ENCODE measurements at regions not wholly inside any gene's neighbourhood (a gene's known extent, or its start where the extent isn't known, plus 50 kb on each side); places are given as distances from the start of the nearest gene placed in this dataset.
"Not testable (repeated sequence)": the region's sequence is repeated elsewhere in the genome, so short reads cannot be mapped to it uniquely, and the experiment has no call there.

DNA sequence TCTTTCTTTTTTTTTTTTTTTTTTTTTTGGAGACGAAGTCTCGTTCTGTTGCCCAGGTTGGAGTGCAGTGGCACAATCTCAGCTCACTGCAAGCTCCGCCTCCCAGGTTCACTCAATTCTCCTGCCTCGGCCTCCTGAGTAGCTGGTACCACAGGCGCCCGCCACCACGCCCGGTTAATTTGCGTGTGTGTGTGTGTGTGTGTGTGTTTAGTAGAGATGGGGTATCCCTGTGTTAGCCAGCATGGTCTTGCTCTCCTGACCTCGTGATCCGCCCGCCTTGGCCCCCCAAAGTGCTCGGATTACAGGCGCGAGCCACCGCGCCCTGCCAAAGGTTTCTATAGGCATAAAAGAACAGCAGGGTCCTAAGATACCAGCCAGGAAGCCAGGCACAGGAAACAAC lies 261.0 kb upstream of the CCDC54 start:
- DNase-seq (ENCODE audit: low spot score in 2 of 2) = no peak
- no peak for FAIRE-seq

GRCh38 chr3:107117156-107117555 lies 260.1 kb upstream of the CCDC54 start:
- FAIRE-seq (no peak), DNase-seq (ENCODE audit: low spot score in 2 of 2) (no peak)

DNA sequence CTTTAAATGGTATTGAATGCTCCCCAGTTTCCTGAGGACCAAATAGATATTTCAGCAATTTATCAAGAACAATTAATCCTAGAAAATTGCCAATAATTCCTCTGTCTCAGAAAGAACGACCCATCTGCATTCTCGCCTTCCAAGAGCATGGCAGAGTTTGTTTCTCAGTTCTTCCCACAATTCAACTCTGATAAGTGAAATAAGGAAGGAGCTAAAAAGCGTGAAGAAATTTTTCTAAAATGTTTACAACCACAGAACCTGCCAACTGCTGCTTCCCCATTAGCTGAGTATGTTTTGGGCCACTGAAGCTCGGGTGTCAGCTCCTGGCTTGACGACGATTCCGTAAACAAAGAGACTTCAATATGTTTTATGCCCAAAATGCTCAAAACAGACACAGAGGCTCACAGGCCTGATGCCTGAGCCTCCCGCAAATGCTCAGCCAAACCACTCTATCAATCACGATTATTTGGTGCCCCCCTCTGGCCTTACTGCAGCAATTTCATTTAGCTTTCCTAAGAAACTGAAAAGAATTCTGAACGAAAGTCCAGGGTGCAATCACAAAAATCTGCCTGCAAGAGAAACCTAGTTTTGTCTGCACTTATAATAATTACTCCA lies 259.2 kb upstream of the CCDC54 start:
- FAIRE-seq = no peak
- DNase-seq (ENCODE audit: low spot score in 2 of 2) = peak; percentile 37 to 54

DNA sequence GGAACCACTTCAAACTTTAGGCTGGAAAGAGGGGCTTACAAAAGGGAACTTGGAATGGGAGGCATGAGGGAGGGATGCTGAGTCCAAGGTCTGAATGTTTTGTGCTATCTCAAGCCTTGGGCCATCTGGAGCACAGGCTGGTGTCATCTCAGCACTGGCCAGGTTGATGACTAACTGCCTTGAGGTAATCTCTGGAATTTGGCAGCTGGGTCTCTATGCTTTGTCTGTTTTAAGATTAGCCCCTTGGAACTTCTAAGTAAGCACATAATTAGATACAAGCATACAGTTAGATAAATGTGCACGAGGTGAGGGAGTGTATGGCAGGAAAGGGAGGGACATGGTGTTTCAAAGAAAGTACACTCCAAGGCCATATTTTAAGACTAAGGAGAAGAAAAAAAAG lies 252.4 kb upstream of the CCDC54 start:
- DNase-seq (ENCODE audit: low spot score in 2 of 2) (no peak), FAIRE-seq (no peak)

DNA sequence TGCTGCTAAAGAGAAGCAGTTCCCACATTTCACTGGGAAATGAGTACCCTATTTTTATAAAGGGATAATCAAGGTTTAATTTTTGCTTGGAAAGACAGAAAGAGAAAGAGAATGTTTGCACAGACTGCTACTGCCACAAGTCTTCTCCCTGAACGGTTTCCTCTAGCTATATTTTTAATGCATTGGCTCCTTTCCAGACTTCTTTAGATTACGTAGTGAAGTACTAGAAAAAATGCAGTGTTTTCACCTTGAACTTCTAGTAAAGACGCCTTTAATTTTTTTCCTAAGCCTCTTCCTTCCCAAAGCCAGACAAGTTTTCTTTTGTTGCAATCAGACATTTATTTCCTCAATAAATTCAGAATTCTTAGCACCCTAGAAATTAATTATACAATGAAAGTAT lies 248.3 kb upstream of the CCDC54 start:
- DNase-seq (ENCODE audit: low spot score in 2 of 2) (no peak), FAIRE-seq (no peak)

DNA sequence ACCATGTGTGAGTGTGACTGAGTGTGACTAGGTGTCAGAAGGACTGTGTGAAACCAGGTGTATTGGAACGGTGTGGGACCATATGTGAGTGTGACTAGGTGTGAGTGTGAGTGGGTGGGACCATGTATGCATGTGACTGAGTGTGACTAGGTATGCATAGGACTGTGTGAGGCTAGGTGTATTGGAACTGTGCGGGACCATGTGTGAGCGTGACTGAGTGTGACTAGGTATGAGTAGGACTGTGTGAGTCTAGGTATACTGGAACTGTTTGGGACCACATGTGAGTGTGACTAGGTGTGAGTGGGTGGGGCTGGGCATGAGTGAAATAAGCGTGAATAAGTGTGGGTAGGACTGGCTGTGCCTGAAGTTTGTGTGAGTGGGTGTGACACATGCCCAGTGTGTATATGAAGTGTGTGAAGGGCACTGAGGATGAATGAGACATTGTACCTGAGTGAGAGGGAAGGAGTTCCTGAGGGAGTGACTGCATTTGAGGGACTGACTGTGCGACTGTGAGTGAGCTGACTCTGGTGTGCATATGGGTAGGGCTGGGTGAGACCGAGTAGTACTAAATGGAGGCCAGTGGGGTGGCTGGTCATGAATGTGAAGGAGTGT lies 247.0 kb upstream of the CCDC54 start:
- DNase-seq (ENCODE audit: low spot score in 2 of 2) = no peak
- no peak for FAIRE-seq

DNA sequence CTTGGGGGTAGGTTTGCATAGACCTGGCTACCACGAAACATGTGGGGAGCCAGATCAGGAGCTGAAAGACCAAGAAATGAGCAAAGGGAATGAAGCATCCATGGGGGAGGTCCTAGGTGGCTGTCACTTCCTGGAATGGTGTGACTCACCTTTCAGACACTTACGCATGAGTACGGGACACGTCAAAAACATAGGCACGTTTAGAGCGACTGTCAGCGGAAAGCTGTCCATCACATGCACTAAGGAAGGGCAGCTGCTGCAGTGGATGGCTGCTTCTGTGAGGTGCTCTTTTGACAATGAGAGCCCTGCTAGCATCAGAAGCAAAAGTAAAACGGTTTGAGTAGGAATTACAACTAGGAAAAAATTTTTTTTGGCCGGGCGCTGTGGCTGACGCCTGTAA lies 244.6 kb upstream of the CCDC54 start:
- DNase-seq (ENCODE audit: low spot score in 2 of 2) (no peak), FAIRE-seq (no peak)

GRCh38 chr3:107133891-107134290 lies 243.3 kb upstream of the CCDC54 start:
- FAIRE-seq (no peak), DNase-seq (ENCODE audit: low spot score in 2 of 2) (no peak)

- FAIRE-seq (no peak), DNase-seq (ENCODE audit: low spot score in 2 of 2) (no peak)
Measured at GRCh38 chr3:107142171-107142570, 235.1 kb upstream of the CCDC54 start.

- DNase-seq (ENCODE audit: low spot score in 2 of 2) (no peak), FAIRE-seq (no peak)
Measured at GRCh38 chr3:107142786-107143575, 234.3 kb upstream of the CCDC54 start.

DNA sequence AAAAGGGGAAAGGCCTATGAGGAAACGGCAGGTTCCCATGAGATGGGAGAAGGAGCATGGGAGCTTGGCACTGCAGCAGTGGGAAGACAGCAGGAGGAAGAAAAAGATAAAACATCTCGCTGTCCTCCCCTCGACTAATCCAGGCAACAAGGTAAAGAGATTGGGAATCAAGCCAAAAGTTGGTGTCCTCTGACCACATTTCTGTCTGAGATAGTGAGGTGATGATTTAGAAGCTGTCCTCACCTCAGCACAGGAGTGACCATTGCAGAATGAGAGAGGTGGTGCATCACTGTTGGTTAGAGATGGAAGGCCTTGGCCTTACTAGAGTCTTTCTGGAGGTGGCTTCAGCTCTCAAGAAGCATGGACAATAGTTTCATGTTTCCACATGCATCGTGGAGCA lies 226.6 kb upstream of the CCDC54 start:
- DNase-seq (ENCODE audit: low spot score in 2 of 2) (no peak), FAIRE-seq (no peak)

- no peak for FAIRE-seq
- no peak for DNase-seq (ENCODE audit: low spot score in 2 of 2)
Measured at GRCh38 chr3:107153981-107154380, 223.3 kb upstream of the CCDC54 start.

DNA sequence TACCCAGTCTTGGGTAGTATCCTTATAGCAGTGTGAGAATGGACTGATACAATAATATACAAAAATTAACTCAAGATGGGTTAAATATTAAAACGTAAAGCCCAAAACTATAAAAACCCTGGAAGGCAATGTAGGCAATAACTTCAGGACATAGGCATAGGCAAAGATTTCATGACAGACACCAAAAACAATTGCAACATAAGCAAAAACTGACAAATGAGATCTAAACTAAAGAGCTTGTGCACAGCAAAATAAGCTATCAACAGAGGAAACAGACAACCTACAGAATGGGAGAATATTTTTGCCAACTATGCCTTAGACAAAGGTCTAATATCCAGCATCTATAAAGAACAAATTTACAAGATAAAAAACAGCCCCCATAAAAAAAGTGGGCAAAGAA lies 204.8 kb upstream of the CCDC54 start:
- no peak for FAIRE-seq

DNA sequence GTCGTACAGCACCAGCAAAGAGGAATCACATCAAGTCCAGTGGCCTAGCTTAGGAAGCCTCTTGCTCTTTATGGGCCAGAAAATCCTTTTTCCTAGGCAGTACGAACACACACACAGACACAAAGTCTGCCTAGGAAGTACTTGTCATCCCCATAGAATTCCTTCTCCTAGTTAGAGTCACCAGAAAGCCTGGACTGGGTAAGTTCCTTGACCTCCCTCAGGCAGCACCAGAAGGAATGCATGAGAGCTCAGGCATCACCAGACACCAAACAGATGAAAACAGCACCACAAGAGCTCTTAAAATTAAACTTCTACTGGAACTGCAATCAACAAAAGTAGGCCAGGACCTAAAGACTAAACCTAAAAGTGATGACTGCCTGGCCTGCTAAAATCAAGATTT lies 192.9 kb upstream of the CCDC54 start:
- FAIRE-seq (no peak), DNase-seq (ENCODE audit: low spot score in 2 of 2) (no peak)

More for the DNA sequence above, 204.8 kb upstream of the CCDC54 start:
- no peak for DNase-seq (ENCODE audit: low spot score in 2 of 2)

GRCh38 chr3:107188262-107188661 lies 189.0 kb upstream of the CCDC54 start:
- no peak for FAIRE-seq
- DNase-seq (ENCODE audit: low spot score in 2 of 2) = no peak

DNA sequence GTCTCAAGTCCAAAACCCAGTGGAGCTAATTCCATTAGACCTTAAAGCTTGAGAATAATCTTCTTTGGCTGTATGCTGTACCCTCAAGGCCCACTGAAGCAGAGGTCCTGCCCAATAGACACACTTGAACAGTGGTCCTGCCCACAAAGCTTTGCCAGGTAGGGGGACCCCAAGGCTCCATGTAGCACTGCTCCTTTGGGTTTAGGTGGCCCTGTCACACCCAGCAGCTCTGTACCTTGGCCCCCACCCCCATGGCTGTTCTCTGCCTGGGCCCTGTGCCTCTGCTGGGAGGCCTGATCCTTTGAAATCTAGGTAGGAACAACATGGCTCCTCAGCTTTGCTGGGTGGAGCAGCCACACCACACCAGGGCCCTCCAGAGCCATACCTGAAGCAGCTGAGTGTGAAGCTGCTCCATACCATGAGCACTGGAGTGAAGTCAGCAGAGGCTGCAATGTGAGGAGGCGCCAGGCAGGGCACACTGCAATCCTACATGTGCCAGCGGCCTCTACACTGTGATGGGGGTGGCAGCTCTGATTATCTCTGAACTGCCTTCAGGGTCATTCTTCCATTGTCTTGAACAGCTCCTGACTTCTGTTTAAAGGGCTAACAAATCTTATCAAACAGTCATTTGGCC lies 188.0 kb upstream of the CCDC54 start:
- DNase-seq (ENCODE audit: low spot score in 2 of 2) = no peak
- FAIRE-seq = no peak

DNA sequence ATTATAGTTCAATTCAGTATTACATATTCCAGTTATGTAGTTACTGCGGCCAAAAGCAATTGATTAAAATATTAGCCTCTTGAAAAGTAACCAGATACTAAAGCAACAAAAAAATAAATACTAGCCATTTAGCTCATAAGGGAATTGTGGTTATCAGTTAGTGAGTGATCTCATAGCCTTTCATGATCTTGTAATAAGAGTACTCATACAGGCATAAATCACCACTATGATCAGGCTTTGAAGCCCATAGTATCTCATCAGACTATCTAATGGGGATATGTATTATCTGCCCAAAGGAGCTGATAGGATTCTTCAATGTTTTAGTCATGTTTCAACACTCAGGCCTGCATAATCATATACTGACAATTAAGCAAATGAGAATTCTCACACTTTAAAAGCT lies 184.1 kb upstream of the CCDC54 start:
- no peak for FAIRE-seq

GRCh38 chr3:107198581-107199181 lies 178.6 kb upstream of the CCDC54 start:
- FAIRE-seq (no peak), DNase-seq (ENCODE audit: low spot score in 2 of 2) (peak in 1 of 2 donors; percentile 12)

More for the DNA sequence above, 184.1 kb upstream of the CCDC54 start:
- DNase-seq (ENCODE audit: low spot score in 2 of 2) = no peak

DNA sequence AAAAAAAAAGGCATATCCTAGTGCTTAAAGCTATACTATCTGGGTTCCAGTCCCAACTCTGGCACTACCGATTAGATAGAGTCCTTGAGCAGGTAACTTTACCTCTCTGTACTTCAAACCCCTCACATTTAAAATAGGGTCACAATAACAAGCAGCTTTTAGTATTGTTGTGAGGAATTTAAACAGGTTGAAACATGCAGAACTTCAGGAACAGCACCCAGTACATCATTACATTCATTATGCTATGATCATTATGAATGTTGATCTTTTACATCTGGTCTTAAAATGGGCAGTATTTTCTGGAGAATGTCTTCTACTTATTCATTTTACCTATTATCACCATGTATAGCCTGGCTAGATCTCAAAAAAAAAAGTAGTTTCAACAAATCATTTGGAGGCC lies 176.1 kb upstream of the CCDC54 start:
- FAIRE-seq = no peak
- DNase-seq (ENCODE audit: low spot score in 2 of 2) = no peak

DNA sequence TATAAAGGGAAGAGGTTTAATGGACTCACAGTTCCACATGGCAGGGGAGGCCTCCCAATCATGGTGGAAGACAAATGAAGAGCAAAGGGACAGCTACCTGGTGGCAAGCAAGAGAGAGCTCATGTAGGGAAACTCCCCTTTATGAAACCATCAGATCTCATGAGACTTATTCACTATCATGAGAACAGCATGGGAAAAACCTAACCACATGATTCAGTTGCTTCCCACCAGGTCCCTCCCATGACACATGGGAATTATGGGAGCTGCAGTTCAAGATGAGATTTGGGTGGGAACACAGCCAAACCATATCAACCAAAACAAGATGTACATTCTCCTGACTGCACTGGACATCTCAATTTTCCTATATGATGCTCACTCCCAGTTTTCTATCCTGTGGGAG lies 174.4 kb upstream of the CCDC54 start:
- not testable (repeated sequence) for FAIRE-seq; DNase-seq (ENCODE audit: low spot score in 2 of 2)

DNA sequence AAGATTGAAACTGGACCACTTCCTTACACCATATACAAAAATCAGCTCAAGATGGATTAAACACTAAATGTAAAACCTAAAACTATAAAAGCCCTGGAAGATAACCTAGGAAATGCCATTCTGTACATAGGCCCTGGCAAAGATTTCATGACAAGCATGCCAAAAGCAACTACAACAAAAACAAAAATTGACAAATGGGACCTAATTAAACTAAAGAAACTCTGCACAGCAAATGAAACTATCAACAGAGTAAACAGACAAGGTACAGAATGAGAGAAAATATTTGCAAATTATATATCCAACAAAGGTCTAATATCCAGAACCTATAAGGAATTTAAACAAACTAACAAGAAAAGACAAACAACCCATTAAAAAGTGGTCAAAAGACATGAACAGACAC lies 173.1 kb upstream of the CCDC54 start:
- no peak for DNase-seq (ENCODE audit: low spot score in 2 of 2)
- no peak for FAIRE-seq

All from frontal cortex (tissue), 3 donors.